Astrocyte (in vitro differentiated cells and primary cell): ENCODE measurements at regions not wholly inside any gene's neighbourhood (a gene's known extent, or its start where the extent isn't known, plus 50 kb on each side); places are given as distances from the start of the nearest gene placed in this dataset.

ENCODE experiments used
- CTCF ChIP-seq: IDR thresholded peaks from 2 replicates; pipeline ENCODE4 v1.5.1; 2011; ENCODE audit warnings: low read depth, mild to moderate bottlenecking, inconsistent platforms, low read length, moderate library complexity; ENCODE audit not compliant: insufficient read depth
- EZH2 ChIP-seq: IDR thresholded peaks from 2 replicates; pipeline ENCODE4 v1.6.1; 2012; ENCODE audit warnings: mild to moderate bottlenecking, low read length, inconsistent platforms; ENCODE audit not compliant: insufficient read depth

GRCh38 chr4:129531253-129531652, 435.3 kb downstream of the C4orf33 start:
- TF ChIP-seq CTCF (no peak), EZH2 (no peak)
